ENCODE measurements at regions not wholly inside any gene's neighbourhood (a gene's known extent, or its start where the extent isn't known, plus 50 kb on each side); places are given as distances from the start of the nearest gene placed in this dataset.

DNA sequence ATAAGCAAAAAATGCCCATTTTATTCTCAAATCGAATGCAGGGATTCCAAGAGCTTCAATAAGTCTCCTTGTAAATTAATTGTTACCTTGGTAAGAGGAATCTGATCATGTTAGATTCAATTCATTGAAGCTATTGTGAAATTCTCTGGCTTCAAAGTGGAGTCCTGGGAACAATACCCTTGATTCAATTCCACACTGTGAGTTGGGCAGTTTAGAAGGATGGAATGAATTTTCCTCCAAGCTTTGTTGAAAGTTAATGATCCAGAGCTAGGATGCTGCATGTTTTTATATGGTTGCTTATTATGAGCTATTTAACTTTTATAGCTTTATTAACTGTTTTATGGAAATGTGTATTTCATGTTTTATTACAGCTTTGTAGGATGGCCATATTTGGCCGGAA lies 89.9 kb upstream of the IGF1 start:
- TF ChIP-seq POLR2A (IDR thresholded peaks at IDR 0.05; ENCODE audit: low read length): no peak
- no peak for TF ChIP-seq GATA1 (IDR thresholded peaks at IDR 0.05; ENCODE audit: low read depth, low read length)

All from erythroblast (primary cell).